ENCODE measurements at regions not wholly inside any gene's neighbourhood (a gene's known extent, or its start where the extent isn't known, plus 50 kb on each side); places are given as distances from the start of the nearest gene placed in this dataset.
A peak's percentile ranks its signal among the peaks of the same experiment; 100 is the strongest.

DNA sequence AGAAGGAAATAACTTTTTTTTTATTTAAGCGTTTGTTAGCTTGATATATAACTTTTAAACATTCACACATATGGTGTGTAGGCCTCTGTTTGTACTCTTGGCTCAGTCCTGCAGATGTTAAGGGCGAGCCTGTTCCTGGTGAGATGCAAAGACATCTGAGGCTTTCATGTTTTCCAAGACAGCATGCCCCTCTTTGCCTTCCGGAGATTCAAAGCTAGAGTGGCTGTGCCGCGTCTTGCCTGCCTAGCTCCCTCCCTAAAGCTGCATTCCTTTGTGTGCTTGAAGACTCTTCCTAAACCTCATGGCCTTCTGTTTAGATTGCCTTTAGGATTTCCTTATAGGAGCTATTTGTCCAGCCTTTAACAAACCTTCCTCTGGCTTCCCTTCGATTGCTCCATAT lies 67.1 kb downstream of the MID1IP1 start:
- Histone ChIP-seq H3K4me1 (peaks cover 0 to 13% (median 0%) of the 10 kb centered on the region in 6 donors), H3K9me3 (no peaks in the 10 kb centered on the region), H3K4me3 (no peak overlapping the region), H3K27ac (peak overlapping the region in 2 of 8 donors; percentile 47 to 67), H3K27me3 (replicated peaks in 1 of 7) (peaks cover 0 to 6% (median 0%) of the 10 kb centered on the region in 7 donors), H3K36me3 (no peaks in the 10 kb centered on the region)
- 71 to 94% (median 83%) methylated on average over 6 of the region's 6 CpGs for WGBS, 5 donors
- intact Hi-C loops (cut with DNase I; ENCODE audit: low total_unique reads): no loop called here
- TF ChIP-seq, protein P1, sequence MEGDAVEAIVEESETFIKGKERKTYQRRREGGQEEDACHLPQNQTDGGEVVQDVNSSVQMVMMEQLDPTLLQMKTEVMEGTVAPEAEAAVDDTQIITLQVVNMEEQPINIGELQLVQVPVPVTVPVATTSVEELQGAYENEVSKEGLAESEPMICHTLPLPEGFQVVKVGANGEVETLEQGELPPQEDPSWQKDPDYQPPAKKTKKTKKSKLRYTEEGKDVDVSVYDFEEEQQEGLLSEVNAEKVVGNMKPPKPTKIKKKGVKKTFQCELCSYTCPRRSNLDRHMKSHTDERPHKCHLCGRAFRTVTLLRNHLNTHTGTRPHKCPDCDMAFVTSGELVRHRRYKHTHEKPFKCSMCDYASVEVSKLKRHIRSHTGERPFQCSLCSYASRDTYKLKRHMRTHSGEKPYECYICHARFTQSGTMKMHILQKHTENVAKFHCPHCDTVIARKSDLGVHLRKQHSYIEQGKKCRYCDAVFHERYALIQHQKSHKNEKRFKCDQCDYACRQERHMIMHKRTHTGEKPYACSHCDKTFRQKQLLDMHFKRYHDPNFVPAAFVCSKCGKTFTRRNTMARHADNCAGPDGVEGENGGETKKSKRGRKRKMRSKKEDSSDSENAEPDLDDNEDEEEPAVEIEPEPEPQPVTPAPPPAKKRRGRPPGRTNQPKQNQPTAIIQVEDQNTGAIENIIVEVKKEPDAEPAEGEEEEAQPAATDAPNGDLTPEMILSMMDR (IDR thresholded peaks at IDR 0.05 in 8 of 11, conservative IDR thresholded peaks at IDR 0.05 in 3 of 11): no peak
- TF ChIP-seq POLR2AphosphoS5 (IDR thresholded peaks at IDR 0.05) (no peak), POLR2A (IDR thresholded peaks at IDR 0.05) (no peak)
- DNase-seq: no peak

DNA sequence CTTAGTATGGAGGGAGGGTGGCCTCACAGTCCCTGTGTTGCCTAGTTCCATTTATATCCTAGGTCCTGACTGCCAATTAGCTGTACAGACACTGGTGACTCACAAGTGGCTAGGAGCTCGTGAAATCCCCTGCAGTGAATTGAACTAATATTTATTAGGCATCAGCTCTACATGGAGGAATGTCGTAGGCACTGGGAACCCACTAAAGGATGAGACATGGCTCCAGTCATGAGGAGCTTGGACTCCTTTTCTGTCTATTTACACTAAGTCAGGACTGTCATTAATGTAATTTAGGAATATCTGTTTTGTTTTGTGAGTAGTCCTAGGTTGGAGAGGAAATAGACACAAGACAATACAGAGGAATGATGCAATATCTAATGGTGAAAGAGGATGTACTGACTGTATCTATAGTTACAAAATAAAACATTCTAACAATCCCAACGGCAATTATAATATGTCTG lies 67.7 kb downstream of the MID1IP1 start:
- WGBS, 5 donors: 22 to 62% (median 47%) methylated on average over 1 to 3 of the region's 3 CpGs
- peak overlapping the region in 4 of 8 donors; percentile 11 to 67 (median 50) for H3K27ac ChIP-seq
- H3K9me3 ChIP-seq: no peaks in the 10 kb centered on the region
- peaks cover 0 to 13% (median 0%) of the 10 kb centered on the region in 6 donors for H3K4me1 ChIP-seq
- no peak overlapping the region for H3K4me3 ChIP-seq
- TF ChIP-seq, protein P1 (IDR thresholded peaks at IDR 0.05 in 8 of 11, conservative IDR thresholded peaks at IDR 0.05 in 3 of 11): no peak
- TF ChIP-seq POLR2AphosphoS5 (IDR thresholded peaks at IDR 0.05) (no peak), POLR2A (IDR thresholded peaks at IDR 0.05) (no peak)
- H3K27me3 ChIP-seq (replicated peaks in 1 of 7): peaks cover 0 to 6% (median 0%) of the 10 kb centered on the region in 7 donors
- no peak for DNase-seq
- no peaks in the 10 kb centered on the region for H3K36me3 ChIP-seq
- intact Hi-C loops (cut with DNase I; ENCODE audit: low total_unique reads): no loop called here

DNA sequence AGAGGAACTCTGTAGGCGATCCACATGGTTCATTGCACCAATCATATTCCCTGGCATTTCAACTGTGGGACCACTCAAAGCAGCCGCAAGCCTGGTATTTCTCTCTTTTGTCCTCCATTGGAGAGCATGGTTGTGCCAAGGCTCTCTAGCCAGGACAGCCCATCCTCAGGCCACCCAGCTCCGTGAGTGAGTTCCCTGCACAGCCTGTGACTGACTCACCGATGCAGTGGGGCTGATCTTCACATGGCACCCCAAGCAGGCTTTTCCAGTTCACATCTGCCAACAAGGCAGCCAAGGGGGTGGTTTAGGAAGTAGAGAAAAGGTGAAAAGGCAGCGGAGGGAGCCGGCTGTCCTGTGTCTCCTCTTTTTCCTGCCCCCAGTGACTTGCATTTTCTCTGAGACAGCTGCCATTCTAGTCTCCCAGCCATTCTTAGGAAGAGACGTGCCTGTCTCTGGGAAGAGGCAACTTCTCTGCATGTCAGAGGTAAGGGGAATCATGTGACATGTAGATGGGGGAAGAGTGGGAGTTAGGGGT lies 69.2 kb downstream of the MID1IP1 start:
- TF ChIP-seq POLR2AphosphoS5 (IDR thresholded peaks at IDR 0.05) (no peak), POLR2A (IDR thresholded peaks at IDR 0.05) (no peak)
- TF ChIP-seq, protein P1 (IDR thresholded peaks at IDR 0.05 in 8 of 11, conservative IDR thresholded peaks at IDR 0.05 in 3 of 11): no peak
- H3K9me3 ChIP-seq: no peaks in the 10 kb centered on the region
- DNase-seq: no peak
- peak overlapping the region in 1 of 8 donors; percentile 67 for H3K27ac ChIP-seq
- H3K27me3 ChIP-seq (replicated peaks in 1 of 7): peaks cover 0 to 6% (median 0%) of the 10 kb centered on the region in 7 donors
- intact Hi-C loops (cut with DNase I; ENCODE audit: low total_unique reads): no loop called here
- H3K4me3 ChIP-seq: no peak overlapping the region
- WGBS, 5 donors: 40 to 64% (median 46%) methylated on average over 7 of the region's 7 CpGs
- peaks cover 0 to 13% (median 0%) of the 10 kb centered on the region in 6 donors for H3K4me1 ChIP-seq
- no peaks in the 10 kb centered on the region for H3K36me3 ChIP-seq

DNA sequence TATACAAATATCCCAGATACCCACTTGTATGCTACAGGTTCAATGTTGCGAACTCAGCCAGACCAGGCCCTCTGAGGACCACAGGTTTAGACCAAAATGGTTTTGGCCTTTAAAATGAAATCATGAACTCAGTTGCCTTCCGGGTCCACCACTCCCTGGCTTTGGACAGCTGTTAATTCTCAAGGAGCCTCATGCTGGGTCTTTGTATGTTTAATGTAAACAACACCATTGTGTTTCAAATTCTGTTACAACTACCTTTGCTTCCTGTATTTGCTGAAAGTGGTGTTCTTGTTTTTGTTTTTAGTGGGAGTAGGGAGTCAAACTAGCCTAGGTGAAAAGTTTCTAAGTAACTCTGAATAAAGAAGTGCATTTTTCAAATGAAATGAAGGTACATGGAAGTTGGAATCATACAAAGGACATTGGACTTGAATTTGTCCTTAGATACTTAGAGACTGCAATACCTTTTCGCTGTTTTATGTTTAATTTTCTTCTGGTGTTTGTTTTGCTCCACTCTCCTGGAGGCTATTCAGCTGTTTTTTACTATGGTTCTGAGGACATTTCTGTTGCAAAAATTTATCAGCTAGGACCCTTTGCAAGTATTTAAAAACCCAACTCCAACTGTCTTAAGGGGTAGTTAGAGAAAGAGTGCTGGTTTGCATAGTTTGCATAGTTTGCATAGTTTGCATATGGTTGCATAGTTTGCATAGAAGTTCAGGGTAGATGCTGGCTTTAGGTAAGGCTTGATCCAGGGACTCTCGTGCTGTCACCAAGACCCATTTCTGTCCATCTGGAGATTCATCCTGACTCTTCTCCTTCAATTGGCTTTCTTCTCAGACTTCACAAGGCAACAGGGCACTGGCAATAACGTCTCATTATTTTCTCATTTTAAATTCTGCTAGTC lies 70.1 kb downstream of the MID1IP1 start:
- H3K27ac ChIP-seq: no peak overlapping the region
- TF ChIP-seq POLR2A (IDR thresholded peaks at IDR 0.05) (no peak), POLR2AphosphoS5 (IDR thresholded peaks at IDR 0.05) (no peak)
- TF ChIP-seq, protein P1 (IDR thresholded peaks at IDR 0.05 in 8 of 11, conservative IDR thresholded peaks at IDR 0.05 in 3 of 11): no peak

More for the DNA sequence above, 70.1 kb downstream of the MID1IP1 start:
- Histone ChIP-seq H3K36me3 (no peaks in the 10 kb centered on the region), H3K4me1 (peaks cover 0 to 13% (median 0%) of the 10 kb centered on the region in 6 donors), H3K9me3 (no peaks in the 10 kb centered on the region), H3K4me3 (no peak overlapping the region), H3K27me3 (replicated peaks in 1 of 7) (peaks cover 0 to 6% (median 0%) of the 10 kb centered on the region in 7 donors)
- 64 to 94% (median 85%) methylated on average over 5 of the region's 5 CpGs for WGBS, 5 donors
- DNase-seq: no peak
- intact Hi-C loops (cut with DNase I; ENCODE audit: low total_unique reads): no loop called here

All from spleen (tissue), 11 donors.